ENCODE measurements at regions not wholly inside any gene's neighbourhood (a gene's known extent, or its start where the extent isn't known, plus 50 kb on each side); places are given as distances from the start of the nearest gene placed in this dataset.

GRCh38 chr6:81831274-81831673 is 78.8 kb upstream of the TENT5A start:
- Mint-ChIP-seq H3K4me1 (no peaks in the 10 kb centered on the region), H3K27me3 (ENCODE audit: low read depth) (peaks cover 4% of the 10 kb centered on the region), H3K36me3 (ENCODE audit: low read depth) (no peaks in the 10 kb centered on the region), H3K4me3 (no peak overlapping the region), H3K9me3 (no peaks in the 10 kb centered on the region), H3K27ac (no peak overlapping the region)
- TF ChIP-seq CTCF (IDR thresholded peaks at IDR 0.05; ENCODE audit: unreplicated experiment in 3 of 3): no peak

- Mint-ChIP-seq H3K4me3 (no peak overlapping the region), H3K27me3 (ENCODE audit: low read depth) (no peaks in the 10 kb centered on the region), H3K36me3 (ENCODE audit: low read depth) (no peaks in the 10 kb centered on the region), H3K27ac (no peak overlapping the region), H3K4me1 (no peaks in the 10 kb centered on the region), H3K9me3 (no peaks in the 10 kb centered on the region)
- no peak for TF ChIP-seq CTCF (IDR thresholded peaks at IDR 0.05; ENCODE audit: unreplicated experiment in 3 of 3)
These were observed 74.3 kb upstream of the TENT5A start for GRCh38 chr6:81826784-81827183.

DNA sequence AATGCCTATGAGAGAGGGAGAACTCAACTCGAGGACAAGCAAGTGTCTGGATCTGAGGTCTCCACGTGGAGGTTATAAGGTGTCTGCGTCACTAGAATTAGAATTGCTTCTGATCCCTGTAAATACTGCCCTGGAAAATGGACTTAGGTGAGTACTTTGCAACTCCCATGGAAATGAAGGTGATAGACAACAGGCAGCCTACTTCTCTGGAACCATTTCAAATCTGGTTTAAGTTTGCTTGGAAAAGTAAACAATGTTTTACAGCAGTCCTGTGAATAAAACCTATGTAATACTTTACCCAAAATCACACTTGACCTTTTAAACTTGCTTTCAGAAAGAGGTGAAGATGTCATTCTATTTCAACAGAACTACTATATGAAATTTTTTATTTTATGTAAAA is 70.1 kb upstream of the TENT5A start:
- peaks cover 5% of the 10 kb centered on the region for H3K4me1 Mint-ChIP-seq
- H3K4me3 Mint-ChIP-seq: no peak overlapping the region
- no peak for TF ChIP-seq CTCF (IDR thresholded peaks at IDR 0.05; ENCODE audit: unreplicated experiment in 3 of 3)
- H3K27me3 Mint-ChIP-seq (ENCODE audit: low read depth): no peaks in the 10 kb centered on the region
- H3K27ac Mint-ChIP-seq: no peak overlapping the region
- no peaks in the 10 kb centered on the region for H3K9me3 Mint-ChIP-seq
- H3K36me3 Mint-ChIP-seq (ENCODE audit: low read depth): no peaks in the 10 kb centered on the region

DNA sequence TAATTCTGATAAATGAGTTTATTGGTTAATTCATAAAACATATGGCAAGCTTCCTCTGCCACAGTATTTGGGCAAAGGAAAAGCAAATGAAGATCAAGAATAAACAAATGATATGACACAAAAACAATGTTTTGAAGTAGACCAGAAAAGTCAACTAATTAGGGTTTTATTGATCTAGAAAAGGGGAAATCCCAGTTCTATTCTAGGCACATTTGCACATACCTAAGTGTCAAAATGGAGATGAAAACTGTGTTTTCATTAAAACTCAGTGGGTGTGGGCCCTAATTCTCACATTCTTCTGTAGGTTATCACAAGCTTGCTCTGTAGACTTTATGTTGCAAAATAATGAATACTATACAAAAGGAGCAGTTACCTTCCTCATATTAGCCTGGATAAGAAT is 69.0 kb upstream of the TENT5A start:
- Mint-ChIP-seq H3K9me3 (no peaks in the 10 kb centered on the region), H3K4me1 (peaks cover 5% of the 10 kb centered on the region), H3K36me3 (ENCODE audit: low read depth) (no peaks in the 10 kb centered on the region), H3K27ac (no peak overlapping the region), H3K4me3 (no peak overlapping the region), H3K27me3 (ENCODE audit: low read depth) (no peaks in the 10 kb centered on the region)
- TF ChIP-seq CTCF (IDR thresholded peaks at IDR 0.05; ENCODE audit: unreplicated experiment in 3 of 3): no peak

GRCh38 chr6:81820980-81821379 is 68.5 kb upstream of the TENT5A start:
- no peaks in the 10 kb centered on the region for H3K27me3 Mint-ChIP-seq (ENCODE audit: low read depth)
- no peak overlapping the region for H3K27ac Mint-ChIP-seq
- H3K4me3 Mint-ChIP-seq: no peak overlapping the region

More at GRCh38 chr6:81820980-81821379, 68.5 kb upstream of the TENT5A start:
- Mint-ChIP-seq H3K4me1 (peaks cover 5% of the 10 kb centered on the region), H3K9me3 (no peaks in the 10 kb centered on the region), H3K36me3 (ENCODE audit: low read depth) (no peaks in the 10 kb centered on the region)
- TF ChIP-seq CTCF (IDR thresholded peaks at IDR 0.05; ENCODE audit: unreplicated experiment in 3 of 3): no peak
